Kidney epithelial cell (primary cell): ENCODE measurements at regions not wholly inside any gene's neighbourhood (a gene's known extent, or its start where the extent isn't known, plus 50 kb on each side); places are given as distances from the start of the nearest gene placed in this dataset.

Experiments used
- DNase-seq: peaks from one replicate; pipeline ENCODE4 v3.0.0-alpha.2; 2010; ENCODE audit warnings: low read depth
- H3K27me3 ChIP-seq: 2 replicates; pipeline ENCODE4 v1.6.0; 2011; ENCODE audit warnings: low read length; ENCODE audit not compliant: control insufficient read depth, insufficient read depth
- H3K36me3 ChIP-seq: 2 replicates; pipeline ENCODE4 v1.5.1; 2011; ENCODE audit warnings: low read length; ENCODE audit not compliant: control insufficient read depth, insufficient read depth
- H3K4me3 ChIP-seq: 2 replicates; pipeline ENCODE4 v1.5.1; 2011; ENCODE audit warnings: low read depth, mild to moderate bottlenecking, control low read depth, low read length
- TF ChIP-seq, protein P1 (sequence below): IDR thresholded peaks from 2 replicates; pipeline ENCODE4 v1.5.1; 2011; ENCODE audit warnings: mild to moderate bottlenecking, moderate library complexity, low read length, control low read depth, inconsistent platforms; ENCODE audit not compliant: insufficient read depth, poor library complexity, severe bottlenecking

DNA sequence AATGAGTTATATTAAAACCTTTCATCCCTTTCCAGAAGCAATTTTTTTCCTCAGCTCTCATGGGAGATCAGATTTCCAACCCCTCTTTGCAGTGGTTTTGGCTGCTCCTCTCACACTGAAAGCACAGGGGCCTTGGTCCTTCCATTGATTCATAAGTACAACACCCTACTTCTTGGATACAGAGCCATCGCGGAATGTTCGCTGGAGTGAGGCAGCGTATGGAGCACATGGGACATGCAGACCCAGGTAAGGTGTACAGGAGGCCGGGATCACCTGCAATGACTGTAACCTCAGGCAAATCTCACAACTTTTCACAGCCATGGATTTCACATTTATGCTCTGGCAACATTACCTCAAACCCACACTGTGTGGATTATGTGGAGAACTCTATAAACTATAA is 75.2 kb upstream of the HEY2 start:
- TF ChIP-seq, protein P1, sequence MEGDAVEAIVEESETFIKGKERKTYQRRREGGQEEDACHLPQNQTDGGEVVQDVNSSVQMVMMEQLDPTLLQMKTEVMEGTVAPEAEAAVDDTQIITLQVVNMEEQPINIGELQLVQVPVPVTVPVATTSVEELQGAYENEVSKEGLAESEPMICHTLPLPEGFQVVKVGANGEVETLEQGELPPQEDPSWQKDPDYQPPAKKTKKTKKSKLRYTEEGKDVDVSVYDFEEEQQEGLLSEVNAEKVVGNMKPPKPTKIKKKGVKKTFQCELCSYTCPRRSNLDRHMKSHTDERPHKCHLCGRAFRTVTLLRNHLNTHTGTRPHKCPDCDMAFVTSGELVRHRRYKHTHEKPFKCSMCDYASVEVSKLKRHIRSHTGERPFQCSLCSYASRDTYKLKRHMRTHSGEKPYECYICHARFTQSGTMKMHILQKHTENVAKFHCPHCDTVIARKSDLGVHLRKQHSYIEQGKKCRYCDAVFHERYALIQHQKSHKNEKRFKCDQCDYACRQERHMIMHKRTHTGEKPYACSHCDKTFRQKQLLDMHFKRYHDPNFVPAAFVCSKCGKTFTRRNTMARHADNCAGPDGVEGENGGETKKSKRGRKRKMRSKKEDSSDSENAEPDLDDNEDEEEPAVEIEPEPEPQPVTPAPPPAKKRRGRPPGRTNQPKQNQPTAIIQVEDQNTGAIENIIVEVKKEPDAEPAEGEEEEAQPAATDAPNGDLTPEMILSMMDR = no peak
- Histone ChIP-seq H3K36me3 (no peaks in the 10 kb centered on the region), H3K4me3 (no peak overlapping the region), H3K27me3 (no peaks in the 10 kb centered on the region)
- DNase-seq = no peak

GRCh38 chr6:125678601-125679000 is 70.8 kb upstream of the HEY2 start:
- TF ChIP-seq, protein P1 = no peak
- no peak for DNase-seq
- Histone ChIP-seq H3K27me3 (no peaks in the 10 kb centered on the region), H3K36me3 (no peaks in the 10 kb centered on the region), H3K4me3 (no peak overlapping the region)

- DNase-seq = no peak
- Histone ChIP-seq H3K4me3 (no peak overlapping the region), H3K36me3 (no peaks in the 10 kb centered on the region), H3K27me3 (no peaks in the 10 kb centered on the region)
- TF ChIP-seq, protein P1 = no peak
These were observed 70.3 kb upstream of the HEY2 start for GRCh38 chr6:125679128-125679527.

GRCh38 chr6:125679651-125680050 is 69.8 kb upstream of the HEY2 start:
- TF ChIP-seq, protein P1 = no peak
- no peak for DNase-seq
- Histone ChIP-seq H3K4me3 (no peak overlapping the region), H3K36me3 (no peaks in the 10 kb centered on the region), H3K27me3 (no peaks in the 10 kb centered on the region)

GRCh38 chr6:125682939-125683338 is 66.5 kb upstream of the HEY2 start:
- Histone ChIP-seq H3K36me3 (no peaks in the 10 kb centered on the region), H3K4me3 (no peak overlapping the region), H3K27me3 (no peaks in the 10 kb centered on the region)
- no peak for DNase-seq
- TF ChIP-seq, protein P1 = no peak

- Histone ChIP-seq H3K36me3 (no peaks in the 10 kb centered on the region), H3K27me3 (no peaks in the 10 kb centered on the region), H3K4me3 (no peak overlapping the region)
- DNase-seq = no peak
- TF ChIP-seq, protein P1 = no peak
These were observed 61.3 kb upstream of the HEY2 start for GRCh38 chr6:125688138-125688537.
